GM23338 (cell line): ENCODE measurements at regions not wholly inside any gene's neighbourhood (a gene's known extent, or its start where the extent isn't known, plus 50 kb on each side); places are given as distances from the start of the nearest gene placed in this dataset.

Source experiments
- ATAC-seq: fragments of 200-7000 bp; cut with Tn5 transposase; 3 replicates; pipeline ENCODE4 v1.9.1; 2020
- DNase-seq: peaks from one replicate; pipeline ENCODE4 v3.0.0-alpha.2; 2015; ENCODE audit warnings: low spot score
- H2AFZ ChIP-seq: fragments of 200-600 bp; sonication (generic); 2 replicates; pipeline ENCODE4 v1.8.0; 2016; ENCODE audit warnings: antibody characterized with exemption, mild to moderate bottlenecking, moderate library complexity
- H3F3A ChIP-seq: fragments of 200-600 bp; sonication (generic); replicated peaks from 2 replicates; pipeline ENCODE4 v1.8.0; 2017; ENCODE audit warnings: antibody characterized with exemption, mixed run types, low read depth
- H3K27ac ChIP-seq: fragments of 200-600 bp; sonication (generic); 2 replicates; pipeline ENCODE4 v1.6.1; 2016; ENCODE audit warnings: low read depth
- H3K27me3 ChIP-seq: fragments of 200-600 bp; sonication (generic); 2 replicates; pipeline ENCODE4 v1.8.0; 2016; ENCODE audit warnings: mild to moderate bottlenecking, mixed run types, moderate library complexity; ENCODE audit not compliant: insufficient read depth
- H3K36me3 ChIP-seq: fragments of 200-600 bp; sonication (generic); 2 replicates; pipeline ENCODE4 v1.8.0; 2016; ENCODE audit warnings: mild to moderate bottlenecking; ENCODE audit not compliant: insufficient read depth
- H3K4me1 ChIP-seq: fragments of 200-600 bp; sonication (generic); 2 replicates; pipeline ENCODE4 v1.8.0; 2016; ENCODE audit warnings: mild to moderate bottlenecking, moderate library complexity; ENCODE audit not compliant: insufficient read depth
- H3K4me2 ChIP-seq: fragments of 200-600 bp; sonication (generic); 2 replicates; pipeline ENCODE4 v1.7.1; 2017; ENCODE audit warnings: mixed run types
- H3K4me3 ChIP-seq: fragments of 200-600 bp; sonication (generic); 2 replicates; pipeline ENCODE4 v1.6.1; 2016; ENCODE audit warnings: mixed run types
- H3K79me2 ChIP-seq: fragments of 200-600 bp; sonication (generic); replicated peaks from 2 replicates; pipeline ENCODE4 v1.8.0; 2017; ENCODE audit warnings: mild to moderate bottlenecking; ENCODE audit not compliant: insufficient read depth
- H3K9me2 ChIP-seq: fragments of 200-600 bp; sonication (generic); 2 replicates; pipeline ENCODE4 v1.8.0; 2017; ENCODE audit not compliant: insufficient read depth
- H4K20me1 ChIP-seq: fragments of 200-600 bp; sonication (generic); replicated peaks from 2 replicates; pipeline ENCODE4 v1.8.0; 2017; ENCODE audit warnings: mild to moderate bottlenecking; ENCODE audit not compliant: insufficient read depth
- H3K27ac Mint-ChIP-seq: 2 replicates; pipeline ENCODE4 v1.8.0; 2020; ENCODE audit warnings: inconsistent platforms, mild to moderate bottlenecking, moderate library complexity, mixed read lengths
- H3K27me3 Mint-ChIP-seq: 3 replicates; pipeline ENCODE4 v1.8.0; 2022; ENCODE audit warnings: low read depth, mild to moderate bottlenecking, moderate library complexity, mixed read lengths, inconsistent platforms; ENCODE audit not compliant: insufficient read depth, poor library complexity
- H3K36me3 Mint-ChIP-seq: 3 replicates; pipeline ENCODE4 v1.8.0; 2021; ENCODE audit warnings: low read depth, mild to moderate bottlenecking, inconsistent platforms, moderate library complexity, mixed read lengths
- H3K4me1 Mint-ChIP-seq: 3 replicates; pipeline ENCODE4 v1.8.0; 2020; ENCODE audit warnings: mild to moderate bottlenecking, inconsistent platforms, mixed read lengths
- H3K4me3 Mint-ChIP-seq: 3 replicates; pipeline ENCODE4 v1.8.0; 2021; ENCODE audit warnings: moderate library complexity, mild to moderate bottlenecking, inconsistent platforms, mixed read lengths
- H3K9me3 Mint-ChIP-seq: 3 replicates; pipeline ENCODE4 v1.8.0; 2020; ENCODE audit warnings: moderate library complexity, mild to moderate bottlenecking, inconsistent platforms, mixed read lengths
- CREB1 ChIP-seq: fragments of 250-450 bp; sonication (Bioruptor Pico); IDR thresholded peaks from 2 replicates; pipeline ENCODE4 v1.5.0; 2020; ENCODE audit warnings: low read depth, mild to moderate bottlenecking, moderate library complexity
- EZH2 ChIP-seq: fragments of 200-600 bp; sonication (generic); IDR thresholded peaks from one replicate; pipeline ENCODE4 v1.8.0; 2017; ENCODE audit warnings: antibody characterized with exemption, mild to moderate bottlenecking, low read depth; ENCODE audit not compliant: unreplicated experiment
- EZH2phosphoT487 ChIP-seq: fragments of 200-600 bp; sonication (generic); IDR thresholded peaks from one replicate; pipeline ENCODE4 v1.8.1; 2018; ENCODE audit warnings: antibody characterized with exemption; ENCODE audit not compliant: unreplicated experiment
- JUNB ChIP-seq: IDR thresholded peaks from one replicate; pipeline ENCODE4 v1.6.1; 2016; ENCODE audit warnings: antibody characterized with exemption; ENCODE audit not compliant: unreplicated experiment
- NANOG ChIP-seq: IDR thresholded peaks from 2 replicates; pipeline ENCODE4 v1.6.1; 2016; ENCODE audit warnings: antibody characterized with exemption, borderline replicate concordance
- POLR2AphosphoS5 ChIP-seq: IDR thresholded peaks from 2 replicates; pipeline ENCODE4 v1.6.1; 2016; ENCODE audit warnings: antibody characterized with exemption, low read depth
- STAT1 ChIP-seq: IDR thresholded peaks from one replicate; pipeline ENCODE4 v1.6.1; 2016; ENCODE audit warnings: antibody characterized with exemption; ENCODE audit not compliant: unreplicated experiment
- TF ChIP-seq, protein P1 (sequence below): fragments of 250-450 bp; sonication (Bioruptor Pico); IDR thresholded peaks from 2 replicates; pipeline ENCODE4 v1.5.0; 2020; ENCODE audit warnings: mild to moderate bottlenecking, moderate library complexity
- TF ChIP-seq, protein P2 (sequence below): IDR thresholded peaks from one replicate; pipeline ENCODE4 v1.6.1; 2018; ENCODE audit warnings: antibody characterized with exemption; ENCODE audit not compliant: unreplicated experiment
- TF ChIP-seq, protein P3 (sequence below): IDR thresholded peaks from 2 replicates; pipeline ENCODE4 v1.6.1; 2016; ENCODE audit warnings: antibody characterized with exemption

DNA sequence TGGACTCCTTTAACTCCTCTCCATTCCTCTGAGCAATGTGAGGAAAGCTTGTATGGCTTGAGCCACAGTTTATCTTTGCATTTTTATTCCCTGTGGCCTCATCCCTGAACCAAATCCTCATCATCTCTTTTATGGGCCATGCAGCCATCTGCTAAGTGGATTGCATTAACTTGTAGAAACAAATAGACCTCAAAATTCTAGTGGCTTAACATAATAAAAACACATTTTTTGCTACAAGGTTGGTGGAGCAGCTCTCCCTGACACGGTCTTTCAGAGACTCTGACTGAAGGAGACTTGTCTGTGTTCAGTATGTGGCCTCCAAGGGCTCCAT, 135.3 kb downstream of the RPL22L1 start:
- peaks cover 18% of the 10 kb centered on the region for H3K4me1 Mint-ChIP-seq

DNA sequence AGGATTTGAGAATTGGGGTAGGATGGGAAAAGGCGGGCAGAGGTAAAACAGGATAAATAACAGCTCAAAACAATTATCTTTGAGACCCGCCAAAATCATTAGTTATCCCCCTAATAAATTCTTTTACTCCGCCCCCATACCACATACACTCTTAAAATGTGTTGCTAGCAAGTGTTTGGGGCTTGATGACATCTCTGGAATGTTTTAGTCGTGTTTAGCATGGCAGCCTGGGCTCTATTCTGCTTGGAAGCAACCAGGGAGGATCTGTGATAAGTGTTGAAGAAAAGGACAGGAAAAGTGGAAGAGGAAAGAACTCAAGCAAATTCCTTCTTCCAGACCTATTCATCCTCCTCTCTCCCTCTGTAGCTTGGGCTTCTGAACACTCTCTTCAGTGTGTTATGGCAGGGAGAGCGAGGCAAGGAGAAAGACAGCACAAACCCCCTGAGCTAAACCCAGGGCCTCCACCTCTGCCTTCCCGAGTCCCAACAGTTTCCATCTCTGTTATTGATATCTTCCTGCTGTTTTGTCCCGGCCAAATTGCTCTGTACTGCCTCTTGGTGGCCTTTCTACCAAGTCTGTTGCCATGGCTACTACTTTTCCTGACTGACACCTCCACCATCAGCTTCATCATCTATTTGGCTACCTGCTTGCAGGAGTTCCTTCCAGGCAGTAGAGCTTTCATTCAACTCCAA, 135.8 kb downstream of the RPL22L1 start:
- Histone ChIP-seq H3K36me3 (no peaks in the 10 kb centered on the region), H3K27ac (no peak overlapping the region), H3K27me3 (no peaks in the 10 kb centered on the region), H3K9me2 (no peaks in the 10 kb centered on the region; the same call in 1 of the 2 replicates), H3K4me3 (no peak overlapping the region), H3K79me2 (no peaks in the 10 kb centered on the region), H3K4me1 (peaks cover 19% of the 10 kb centered on the region), H4K20me1 (no peaks in the 10 kb centered on the region), H3K4me2 (no peak overlapping the region), H3F3A (no peaks in the 10 kb centered on the region), H2AFZ (no peak overlapping the region)
- Mint-ChIP-seq H3K4me3 (no peak overlapping the region), H3K4me1 (peaks cover 18% of the 10 kb centered on the region), H3K9me3 (no peaks in the 10 kb centered on the region), H3K27me3 (peaks cover 2% of the 10 kb centered on the region), H3K27ac (no peak overlapping the region), H3K36me3 (no peaks in the 10 kb centered on the region)
- ATAC-seq, result peak; percentile 55
- DNase-seq, result peak; percentile 52
- TF ChIP-seq POLR2AphosphoS5 (no peak), JUNB (no peak)
- TF ChIP-seq, protein P1, sequence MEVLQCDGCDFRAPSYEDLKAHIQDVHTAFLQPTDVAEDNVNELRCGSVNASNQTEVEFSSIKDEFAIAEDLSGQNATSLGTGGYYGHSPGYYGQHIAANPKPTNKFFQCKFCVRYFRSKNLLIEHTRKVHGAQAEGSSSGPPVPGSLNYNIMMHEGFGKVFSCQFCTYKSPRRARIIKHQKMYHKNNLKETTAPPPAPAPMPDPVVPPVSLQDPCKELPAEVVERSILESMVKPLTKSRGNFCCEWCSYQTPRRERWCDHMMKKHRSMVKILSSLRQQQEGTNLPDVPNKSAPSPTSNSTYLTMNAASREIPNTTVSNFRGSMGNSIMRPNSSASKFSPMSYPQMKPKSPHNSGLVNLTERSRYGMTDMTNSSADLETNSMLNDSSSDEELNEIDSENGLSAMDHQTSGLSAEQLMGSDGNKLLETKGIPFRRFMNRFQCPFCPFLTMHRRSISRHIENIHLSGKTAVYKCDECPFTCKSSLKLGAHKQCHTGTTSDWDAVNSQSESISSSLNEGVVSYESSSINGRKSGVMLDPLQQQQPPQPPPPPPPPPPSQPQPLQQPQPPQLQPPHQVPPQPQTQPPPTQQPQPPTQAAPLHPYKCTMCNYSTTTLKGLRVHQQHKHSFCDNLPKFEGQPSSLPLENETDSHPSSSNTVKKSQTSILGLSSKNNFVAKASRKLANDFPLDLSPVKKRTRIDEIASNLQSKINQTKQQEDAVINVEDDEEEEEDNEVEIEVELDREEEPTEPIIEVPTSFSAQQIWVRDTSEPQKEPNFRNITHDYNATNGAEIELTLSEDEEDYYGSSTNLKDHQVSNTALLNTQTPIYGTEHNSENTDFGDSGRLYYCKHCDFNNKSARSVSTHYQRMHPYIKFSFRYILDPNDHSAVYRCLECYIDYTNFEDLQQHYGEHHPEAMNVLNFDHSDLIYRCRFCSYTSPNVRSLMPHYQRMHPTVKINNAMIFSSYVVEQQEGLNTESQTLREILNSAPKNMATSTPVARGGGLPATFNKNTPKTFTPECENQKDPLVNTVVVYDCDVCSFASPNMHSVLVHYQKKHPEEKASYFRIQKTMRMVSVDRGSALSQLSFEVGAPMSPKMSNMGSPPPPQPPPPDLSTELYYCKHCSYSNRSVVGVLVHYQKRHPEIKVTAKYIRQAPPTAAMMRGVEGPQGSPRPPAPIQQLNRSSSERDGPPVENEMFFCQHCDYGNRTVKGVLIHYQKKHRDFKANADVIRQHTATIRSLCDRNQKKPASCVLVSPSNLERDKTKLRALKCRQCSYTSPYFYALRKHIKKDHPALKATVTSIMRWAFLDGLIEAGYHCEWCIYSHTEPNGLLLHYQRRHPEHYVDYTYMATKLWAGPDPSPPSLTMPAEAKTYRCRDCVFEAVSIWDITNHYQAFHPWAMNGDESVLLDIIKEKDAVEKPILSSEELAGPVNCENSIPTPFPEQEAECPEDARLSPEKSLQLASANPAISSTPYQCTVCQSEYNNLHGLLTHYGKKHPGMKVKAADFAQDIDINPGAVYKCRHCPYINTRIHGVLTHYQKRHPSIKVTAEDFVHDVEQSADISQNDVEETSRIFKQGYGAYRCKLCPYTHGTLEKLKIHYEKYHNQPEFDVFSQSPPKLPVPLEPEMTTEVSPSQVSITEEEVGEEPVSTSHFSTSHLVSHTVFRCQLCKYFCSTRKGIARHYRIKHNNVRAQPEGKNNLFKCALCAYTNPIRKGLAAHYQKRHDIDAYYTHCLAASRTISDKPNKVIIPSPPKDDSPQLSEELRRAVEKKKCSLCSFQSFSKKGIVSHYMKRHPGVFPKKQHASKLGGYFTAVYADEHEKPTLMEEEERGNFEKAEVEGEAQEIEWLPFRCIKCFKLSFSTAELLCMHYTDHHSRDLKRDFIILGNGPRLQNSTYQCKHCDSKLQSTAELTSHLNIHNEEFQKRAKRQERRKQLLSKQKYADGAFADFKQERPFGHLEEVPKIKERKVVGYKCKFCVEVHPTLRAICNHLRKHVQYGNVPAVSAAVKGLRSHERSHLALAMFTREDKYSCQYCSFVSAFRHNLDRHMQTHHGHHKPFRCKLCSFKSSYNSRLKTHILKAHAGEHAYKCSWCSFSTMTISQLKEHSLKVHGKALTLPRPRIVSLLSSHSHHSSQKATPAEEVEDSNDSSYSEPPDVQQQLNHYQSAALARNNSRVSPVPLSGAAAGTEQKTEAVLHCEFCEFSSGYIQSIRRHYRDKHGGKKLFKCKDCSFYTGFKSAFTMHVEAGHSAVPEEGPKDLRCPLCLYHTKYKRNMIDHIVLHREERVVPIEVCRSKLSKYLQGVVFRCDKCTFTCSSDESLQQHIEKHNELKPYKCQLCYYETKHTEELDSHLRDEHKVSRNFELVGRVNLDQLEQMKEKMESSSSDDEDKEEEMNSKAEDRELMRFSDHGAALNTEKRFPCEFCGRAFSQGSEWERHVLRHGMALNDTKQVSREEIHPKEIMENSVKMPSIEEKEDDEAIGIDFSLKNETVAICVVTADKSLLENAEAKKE, result no peak

More for the DNA sequence above, 135.3 kb downstream of the RPL22L1 start:
- DNase-seq, result no peak
- Histone ChIP-seq H3F3A (no peaks in the 10 kb centered on the region), H3K4me3 (no peak overlapping the region), H3K27me3 (no peaks in the 10 kb centered on the region), H3K79me2 (no peaks in the 10 kb centered on the region), H2AFZ (no peak overlapping the region; the same call in 1 of the 2 replicates), H3K36me3 (no peaks in the 10 kb centered on the region), H4K20me1 (no peaks in the 10 kb centered on the region), H3K27ac (no peak overlapping the region), H3K4me1 (peaks cover 19% of the 10 kb centered on the region), H3K9me2 (no peaks in the 10 kb centered on the region; the same call in 1 of the 2 replicates), H3K4me2 (no peak overlapping the region)
- Mint-ChIP-seq H3K27me3 (peaks cover 2% of the 10 kb centered on the region), H3K36me3 (no peaks in the 10 kb centered on the region), H3K27ac (no peak overlapping the region), H3K9me3 (no peaks in the 10 kb centered on the region), H3K4me3 (no peak overlapping the region)
- no peak for ATAC-seq
- TF ChIP-seq, protein P2, sequence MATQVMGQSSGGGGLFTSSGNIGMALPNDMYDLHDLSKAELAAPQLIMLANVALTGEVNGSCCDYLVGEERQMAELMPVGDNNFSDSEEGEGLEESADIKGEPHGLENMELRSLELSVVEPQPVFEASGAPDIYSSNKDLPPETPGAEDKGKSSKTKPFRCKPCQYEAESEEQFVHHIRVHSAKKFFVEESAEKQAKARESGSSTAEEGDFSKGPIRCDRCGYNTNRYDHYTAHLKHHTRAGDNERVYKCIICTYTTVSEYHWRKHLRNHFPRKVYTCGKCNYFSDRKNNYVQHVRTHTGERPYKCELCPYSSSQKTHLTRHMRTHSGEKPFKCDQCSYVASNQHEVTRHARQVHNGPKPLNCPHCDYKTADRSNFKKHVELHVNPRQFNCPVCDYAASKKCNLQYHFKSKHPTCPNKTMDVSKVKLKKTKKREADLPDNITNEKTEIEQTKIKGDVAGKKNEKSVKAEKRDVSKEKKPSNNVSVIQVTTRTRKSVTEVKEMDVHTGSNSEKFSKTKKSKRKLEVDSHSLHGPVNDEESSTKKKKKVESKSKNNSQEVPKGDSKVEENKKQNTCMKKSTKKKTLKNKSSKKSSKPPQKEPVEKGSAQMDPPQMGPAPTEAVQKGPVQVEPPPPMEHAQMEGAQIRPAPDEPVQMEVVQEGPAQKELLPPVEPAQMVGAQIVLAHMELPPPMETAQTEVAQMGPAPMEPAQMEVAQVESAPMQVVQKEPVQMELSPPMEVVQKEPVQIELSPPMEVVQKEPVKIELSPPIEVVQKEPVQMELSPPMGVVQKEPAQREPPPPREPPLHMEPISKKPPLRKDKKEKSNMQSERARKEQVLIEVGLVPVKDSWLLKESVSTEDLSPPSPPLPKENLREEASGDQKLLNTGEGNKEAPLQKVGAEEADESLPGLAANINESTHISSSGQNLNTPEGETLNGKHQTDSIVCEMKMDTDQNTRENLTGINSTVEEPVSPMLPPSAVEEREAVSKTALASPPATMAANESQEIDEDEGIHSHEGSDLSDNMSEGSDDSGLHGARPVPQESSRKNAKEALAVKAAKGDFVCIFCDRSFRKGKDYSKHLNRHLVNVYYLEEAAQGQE, result no peak
- no peak for TF ChIP-seq NANOG
- no peak for TF ChIP-seq EZH2
- TF ChIP-seq CREB1, result no peak
- TF ChIP-seq, protein P3, sequence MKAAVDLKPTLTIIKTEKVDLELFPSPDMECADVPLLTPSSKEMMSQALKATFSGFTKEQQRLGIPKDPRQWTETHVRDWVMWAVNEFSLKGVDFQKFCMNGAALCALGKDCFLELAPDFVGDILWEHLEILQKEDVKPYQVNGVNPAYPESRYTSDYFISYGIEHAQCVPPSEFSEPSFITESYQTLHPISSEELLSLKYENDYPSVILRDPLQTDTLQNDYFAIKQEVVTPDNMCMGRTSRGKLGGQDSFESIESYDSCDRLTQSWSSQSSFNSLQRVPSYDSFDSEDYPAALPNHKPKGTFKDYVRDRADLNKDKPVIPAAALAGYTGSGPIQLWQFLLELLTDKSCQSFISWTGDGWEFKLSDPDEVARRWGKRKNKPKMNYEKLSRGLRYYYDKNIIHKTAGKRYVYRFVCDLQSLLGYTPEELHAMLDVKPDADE, result no peak
- TF ChIP-seq STAT1, result no peak
- no peak for TF ChIP-seq EZH2phosphoT487
